K562 (cell line): ENCODE measurements at regions not wholly inside any gene's neighbourhood (a gene's known extent, or its start where the extent isn't known, plus 50 kb on each side); places are given as distances from the start of the nearest gene placed in this dataset.

Source experiments
- ATAC-seq: fragments of 200-7000 bp; cut with Tn5 transposase; 3 replicates; pipeline ENCODE4 v1.9.1; 2020; ENCODE audit warnings: moderate library complexity
- BruUV-seq: library from RNA; stranded (reverse); fragments of 400-500 nt; replicated peaks from 2 replicates; lab custom pipeline; 2021; lab: Mats Ljungman, UMichigan
- CTCF ChIA-PET: fragments of 300-600 bp; formaldehyde crosslinking; extraction: SDS; loops from one replicate; lab custom pipeline; 2021; ENCODE audit warnings: low intra/inter-chr PET ratio; lab: Yijun Ruan, JAX
- POLR2A ChIA-PET: fragments of 300-600, 350-650 bp; sonication (Branson Sonifier 250); formaldehyde crosslinking; extraction: SDS; loops from one replicate; lab custom pipeline; 2021; ENCODE audit warnings: antibody characterized with exemption, inconsistent platforms; lab: Yijun Ruan, JAX
- DNase-seq, 4 experiments: peaks; one replicate each; pipeline versions ENCODE4 v3.0.0 to v3.0.0-alpha.2; 2011 to 2018; ENCODE audit warnings: low spot score in 3 of 4, mixed read lengths in 3 of 4; ENCODE audit errors: extremely low read depth in 1 of 4
- FAIRE-seq: peaks from 2 replicates; lab custom pipeline; 2011; peaks lifted over from hg19 to GRCh38; lab: Jason Lieb, UNC
- H2AFZ ChIP-seq: 2 replicates; pipeline ENCODE4 v1.6.0; 2011; ENCODE audit warnings: low read depth, low read length, control low read depth, inconsistent platforms
- H3K27ac ChIP-seq: fragments of 200-600 bp; 3 replicates; pipeline ENCODE4 v1.8.0; 2011; ENCODE audit warnings: low read depth, mild to moderate bottlenecking, control low read depth, inconsistent platforms, low read length, moderate library complexity, mixed read lengths; ENCODE audit errors: extremely low read depth
- H3K27me3 ChIP-seq, 2 experiments: fragments of 300-600 bp in 1 of 2; 2 replicates in 1 of 2; 3 replicates in 1 of 2; pipeline versions ENCODE4 v1.6.0 to v1.8.0; 2011; ENCODE audit warnings: inconsistent platforms in 2 of 2, low read length in 2 of 2, mild to moderate bottlenecking in 1 of 2, mixed read lengths in 1 of 2, moderate library complexity in 1 of 2; ENCODE audit not compliant: control insufficient read depth in 2 of 2, insufficient read depth in 2 of 2
- H3K36me3 ChIP-seq: fragments of 300-600 bp; 3 replicates; pipeline ENCODE4 v1.8.0; 2011; ENCODE audit warnings: mild to moderate bottlenecking, low read length, inconsistent platforms; ENCODE audit not compliant: control insufficient read depth, insufficient read depth
- H3K4me1 ChIP-seq, 2 experiments: fragments of 200-600 bp in 1 of 2; replicated peaks in 1 of 2; 2 replicates in 1 of 2; 3 replicates in 1 of 2; pipeline versions ENCODE4 v1.5.1 to v1.8.0; 2011; ENCODE audit warnings: inconsistent platforms in 2 of 2, low read length in 2 of 2, mild to moderate bottlenecking in 1 of 2, mixed read lengths in 1 of 2, moderate library complexity in 1 of 2; ENCODE audit not compliant: control insufficient read depth in 2 of 2, insufficient read depth in 2 of 2
- H3K4me2 ChIP-seq: 2 replicates; pipeline ENCODE4 v1.6.1; 2011; ENCODE audit warnings: low read length, control low read depth, inconsistent platforms, mixed read lengths; ENCODE audit not compliant: insufficient read depth
- H3K4me3 ChIP-seq: fragments of 200-600 bp; sonication (generic), shearing (Covaris generic); 2 replicates; pipeline ENCODE4 v1.5.1; 2016; ENCODE audit warnings: control low read depth, inconsistent platforms
- H3K79me2 ChIP-seq: fragments of 200-600 bp; 3 replicates; pipeline ENCODE4 v1.8.0; 2011; ENCODE audit warnings: low read length, inconsistent platforms; ENCODE audit not compliant: control insufficient read depth, insufficient read depth
- H3K9ac ChIP-seq, 2 experiments: 2 replicates each; pipeline versions ENCODE4 v1.6.0 to v1.6.1; 2011; ENCODE audit warnings: low read depth in 2 of 2, low read length in 2 of 2, control low read depth in 1 of 2, inconsistent platforms in 1 of 2, mild to moderate bottlenecking in 1 of 2, mixed read lengths in 1 of 2; ENCODE audit not compliant: insufficient read depth in 1 of 2
- H3K9me1 ChIP-seq: one replicate; pipeline ENCODE4 v1.6.0; 2011; ENCODE audit warnings: inconsistent platforms, mild to moderate bottlenecking, low read length, moderate library complexity; ENCODE audit not compliant: control insufficient read depth, insufficient read depth
- H3K9me3 ChIP-seq: replicated peaks from 2 replicates; pipeline ENCODE4 v1.5.1; 2011; ENCODE audit warnings: low read depth, low read length, inconsistent platforms; ENCODE audit not compliant: control insufficient read depth, insufficient read depth
- H4K20me1 ChIP-seq: replicated peaks from 2 replicates; pipeline ENCODE4 v1.6.1; 2011; ENCODE audit warnings: low read length, inconsistent platforms, mixed read lengths; ENCODE audit not compliant: control insufficient read depth, insufficient read depth
- GTF3C2 ChIP-seq: IDR thresholded peaks from 3 replicates; pipeline ENCODE4 v1.6.1; 2011; ENCODE audit warnings: borderline replicate concordance, mild to moderate bottlenecking, moderate library complexity; ENCODE audit not compliant: insufficient read length; ENCODE audit errors: extremely low read depth
- MAFK ChIP-seq: IDR thresholded peaks from 2 replicates; pipeline ENCODE4 v1.6.1; 2011; ENCODE audit warnings: low read length, improper control_type of control experiment
- POLR3A ChIP-seq: IDR thresholded peaks from 2 replicates; pipeline ENCODE4 v1.6.1; 2011; ENCODE audit warnings: borderline replicate concordance, mild to moderate bottlenecking, moderate library complexity; ENCODE audit not compliant: insufficient read length, insufficient read depth; ENCODE audit errors: extremely low read depth
- RREB1 ChIP-seq: fragments of 250-450 bp; sonication (Bioruptor Pico); IDR thresholded peaks from 2 replicates; pipeline ENCODE4 v1.4.0; 2020
- TBP ChIP-seq: optimal IDR thresholded peaks from 2 replicates; pipeline ENCODE3; 2011; ENCODE audit warnings: low read depth, low read length, improper control_type of control experiment
- TCFL5 ChIP-seq: fragments of 250-450 bp; sonication (Bioruptor Pico); conservative IDR thresholded peaks from 2 replicates; pipeline ENCODE4 v1.6.1; 2021; ENCODE audit warnings: mild to moderate bottlenecking, moderate library complexity, matching md5 sums
- ZNF140 ChIP-seq: fragments of 250-450 bp; sonication (Bioruptor Pico); IDR thresholded peaks from 2 replicates; pipeline ENCODE4 v1.8.0; 2021; ENCODE audit warnings: moderate library complexity, mild to moderate bottlenecking, inconsistent platforms
- WGBS: fragments of 100-300 bp; shearing (Covaris generic); methylation state at CpG from one replicate; pipeline ENCODE4 v1.1.6; 2016; ENCODE audit warnings: low coverage, mixed read lengths; ENCODE audit not compliant: insufficient coverage; ENCODE audit errors: missing lambda C conversion rate; 5-methylcytosine and 5-hydroxymethylcytosine counted together
- in situ Hi-C: fragments of 300-500 bp; cut with MboI; formaldehyde crosslinking; loops from 4 replicates; pipeline ENCODE4 v1.15.0; 2018; ENCODE audit warnings: inconsistent platforms, mixed read lengths
- intact Hi-C: fragments of 100-400 bp; cut with micrococcal nuclease; formaldehyde crosslinking; loops from 2 replicates; pipeline ENCODE4 v1.14.2; 2022

- TF ChIP-seq RREB1 (CRISPR knock-in tag): no peak
These were observed 66.9 kb downstream of the RNF187 start (continued) for GRCh38 chr1:228554107-228554506.

- Histone ChIP-seq H3K36me3 (no peaks in the 10 kb centered on the region), H3K79me2 (no peaks in the 10 kb centered on the region), H3K4me1 (peaks cover 0 to 24% of the 10 kb centered on the region in 2 experiments; a peak in 2 of 5 replicates), H3K9me3 (no peaks in the 10 kb centered on the region), H3K4me2 (no peak overlapping the region), H3K27ac (no peak overlapping the region), H3K9me1 (no peaks in the 10 kb centered on the region), H4K20me1 (no peaks in the 10 kb centered on the region), H2AFZ (no peak overlapping the region), H3K9ac (no peak overlapping the region), H3K4me3 (no peak overlapping the region), H3K27me3 (no peaks in the 10 kb centered on the region)
- in situ Hi-C loops: no loop called here
- CTCF ChIA-PET: no interaction called here
- no peak for FAIRE-seq
- peak in 2 of 4 experiments; percentile 21 to 31 for DNase-seq
- WGBS: 55% methylated on average over 54 of the region's 71 CpGs
- POLR2A ChIA-PET: interaction anchor here (0.6 kb wide), 1 partner anchor 56 kb away, joined by 3 read pairs; no protein-coding TSS in a partner anchor
- BruUV-seq: no TSS peak
- ATAC-seq: peak; percentile 39; the same call in 1 of the 3 replicates
- intact Hi-C loops: no loop called here
- no peak for TF ChIP-seq MAFK
- peak; percentile 59 for TF ChIP-seq POLR3A
- no peak for TF ChIP-seq TCFL5 (CRISPR knock-in tag)
- TF ChIP-seq ZNF140: no peak
- TF ChIP-seq GTF3C2: peak; percentile 84
- peak; percentile 96 for TF ChIP-seq TBP
These were observed 68.2 kb downstream of the RNF187 start for GRCh38 chr1:228555074-228555994.
